ENCODE measurements at regions not wholly inside any gene's neighbourhood (a gene's known extent, or its start where the extent isn't known, plus 50 kb on each side); places are given as distances from the start of the nearest gene placed in this dataset.
"Not testable (repeated sequence)": the region's sequence is repeated elsewhere in the genome, so short reads cannot be mapped to it uniquely, and the experiment has no call there.

- DNase-seq (ENCODE audit: low spot score) = no peak
- no peak for FAIRE-seq
Measured at GRCh38 chr21:9760398-9761074, 760.8 kb upstream of the TPTE start.

- FAIRE-seq (no peak), DNase-seq (ENCODE audit: low spot score) (no peak)
Measured at GRCh38 chr21:9763306-9763705, 758.1 kb upstream of the TPTE start.

GRCh38 chr21:9763807-9764206 lies 757.6 kb upstream of the TPTE start:
- FAIRE-seq = no peak
- DNase-seq (ENCODE audit: low spot score) = no peak

GRCh38 chr21:9764294-9764693 lies 757.1 kb upstream of the TPTE start:
- not testable (repeated sequence) for FAIRE-seq; DNase-seq (ENCODE audit: low spot score)

GRCh38 chr21:9765538-9765937 lies 755.8 kb upstream of the TPTE start:
- not testable (repeated sequence) for DNase-seq (ENCODE audit: low spot score); FAIRE-seq

GRCh38 chr21:9766890-9767591 lies 754.3 kb upstream of the TPTE start:
- DNase-seq (ENCODE audit: low spot score); FAIRE-seq: not testable (repeated sequence)

- no peak for FAIRE-seq
- DNase-seq (ENCODE audit: low spot score) = no peak
Measured at GRCh38 chr21:9767592-9768375, 753.6 kb upstream of the TPTE start.

GRCh38 chr21:9768376-9769130 lies 752.8 kb upstream of the TPTE start:
- DNase-seq (ENCODE audit: low spot score); FAIRE-seq: not testable (repeated sequence)

GRCh38 chr21:9769131-9769498 lies 752.3 kb upstream of the TPTE start:
- not testable (repeated sequence) for FAIRE-seq; DNase-seq (ENCODE audit: low spot score)

- FAIRE-seq; DNase-seq (ENCODE audit: low spot score): not testable (repeated sequence)
Measured at GRCh38 chr21:9769718-9770690, 751.4 kb upstream of the TPTE start.

- DNase-seq (ENCODE audit: low spot score); FAIRE-seq: not testable (repeated sequence)
Measured at GRCh38 chr21:9771466-9772347, 749.7 kb upstream of the TPTE start.

GRCh38 chr21:9772348-9772672 lies 749.1 kb upstream of the TPTE start:
- FAIRE-seq (no peak), DNase-seq (ENCODE audit: low spot score) (no peak)

- FAIRE-seq; DNase-seq (ENCODE audit: low spot score): not testable (repeated sequence)
Measured at GRCh38 chr21:9772877-9773420, 748.4 kb upstream of the TPTE start.

GRCh38 chr21:9774347-9774746 lies 747.0 kb upstream of the TPTE start:
- no peak for DNase-seq (ENCODE audit: low spot score)
- no peak for FAIRE-seq

GRCh38 chr21:9774901-9775593 lies 746.3 kb upstream of the TPTE start:
- not testable (repeated sequence) for DNase-seq (ENCODE audit: low spot score); FAIRE-seq

- DNase-seq (ENCODE audit: low spot score); FAIRE-seq: not testable (repeated sequence)
Measured at GRCh38 chr21:9775877-9776276, 745.5 kb upstream of the TPTE start.

- not testable (repeated sequence) for FAIRE-seq; DNase-seq (ENCODE audit: low spot score)
Measured at GRCh38 chr21:9776286-9777020, 744.9 kb upstream of the TPTE start.

Measured in RCC 7860 (cell line).